HG03354 (cell line): ENCODE measurements at regions not wholly inside any gene's neighbourhood (a gene's known extent, or its start where the extent isn't known, plus 50 kb on each side); places are given as distances from the start of the nearest gene placed in this dataset.

Experiments used
- ATAC-seq: cut with Tn5 transposase; IDR thresholded peaks from one replicate; pipeline ENCODE4 v1.9.1; 2021; ENCODE audit warnings: mild to moderate bottlenecking; ENCODE audit not compliant: unreplicated experiment, poor library complexity, severe bottlenecking

DNA sequence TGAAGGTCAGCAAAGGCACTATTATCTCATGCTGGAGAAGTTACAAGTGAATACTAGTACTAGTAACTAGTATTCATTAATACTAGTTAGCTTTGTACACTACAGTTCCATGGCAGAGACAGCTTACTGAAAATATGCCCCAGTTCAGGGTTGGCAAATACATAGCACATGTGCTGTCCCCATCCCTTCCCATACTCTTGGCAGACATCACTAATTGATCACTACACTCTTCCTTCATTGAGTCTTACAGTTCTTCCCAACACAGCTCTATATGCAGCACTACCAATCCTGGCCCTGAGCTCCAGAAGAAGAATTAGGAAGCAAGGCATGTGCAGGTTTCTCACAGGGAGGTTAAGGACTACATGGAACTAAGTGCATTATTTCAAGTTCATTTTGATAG is 168.3 kb upstream of the EEA1 start:
- no peak for ATAC-seq

DNA sequence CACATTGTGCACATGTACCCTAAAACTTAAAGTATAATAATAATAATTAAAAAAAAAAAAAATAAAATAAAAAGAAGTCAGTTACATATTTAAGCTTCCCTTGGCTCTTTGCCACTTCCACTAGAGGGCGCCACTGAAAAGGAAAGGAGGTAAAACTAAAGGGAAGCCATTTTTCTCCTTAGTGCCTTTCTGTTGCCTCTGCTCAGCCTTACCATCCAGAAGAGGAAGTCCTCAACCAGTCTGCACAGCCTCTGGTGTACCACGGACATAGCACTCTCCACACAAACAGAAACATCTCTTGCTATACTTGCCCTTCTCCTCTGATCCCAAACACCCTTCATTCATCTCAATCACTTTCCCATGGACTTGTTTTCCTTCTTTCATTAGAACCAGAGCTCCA is 169.0 kb upstream of the EEA1 start:
- peak; percentile 58 for ATAC-seq

DNA sequence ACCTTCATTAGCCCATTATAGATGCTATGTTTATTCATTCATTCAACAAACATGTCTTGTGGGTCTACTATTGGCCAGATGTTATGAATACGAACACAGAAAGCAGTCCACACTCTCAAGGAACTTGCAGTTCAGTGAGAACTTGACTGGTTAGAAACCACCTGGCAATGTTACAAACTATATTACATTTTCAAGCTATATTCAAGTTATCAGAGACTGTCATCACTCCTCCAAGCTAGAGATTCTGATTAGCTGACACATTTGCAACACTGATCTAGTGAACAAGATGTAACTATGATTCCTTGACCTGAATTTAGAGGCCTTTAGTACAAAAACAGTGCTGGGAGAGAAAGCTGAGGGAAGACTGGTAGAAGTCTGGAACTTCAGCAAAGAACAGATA is 170.7 kb upstream of the EEA1 start:
- no peak for ATAC-seq

DNA sequence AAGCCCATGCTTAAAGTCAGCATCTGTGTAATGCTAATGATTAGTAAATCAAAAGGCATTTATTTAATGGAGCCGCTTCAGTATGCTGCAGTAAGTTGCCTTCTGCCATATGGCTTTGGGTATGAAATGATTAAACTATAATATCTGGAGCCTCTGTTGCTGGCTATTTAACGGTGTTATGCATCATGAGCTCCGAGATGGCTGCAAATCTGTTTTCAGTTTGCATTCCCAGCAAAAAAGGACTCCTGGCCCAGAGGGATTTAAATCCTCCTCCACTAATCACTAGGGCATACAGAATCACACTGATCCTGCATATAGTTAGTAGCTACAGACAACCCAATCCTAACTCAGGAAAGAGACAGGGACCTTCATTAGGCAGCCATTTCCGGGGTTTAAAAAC is 171.5 kb upstream of the EEA1 start:
- ATAC-seq: no peak

DNA sequence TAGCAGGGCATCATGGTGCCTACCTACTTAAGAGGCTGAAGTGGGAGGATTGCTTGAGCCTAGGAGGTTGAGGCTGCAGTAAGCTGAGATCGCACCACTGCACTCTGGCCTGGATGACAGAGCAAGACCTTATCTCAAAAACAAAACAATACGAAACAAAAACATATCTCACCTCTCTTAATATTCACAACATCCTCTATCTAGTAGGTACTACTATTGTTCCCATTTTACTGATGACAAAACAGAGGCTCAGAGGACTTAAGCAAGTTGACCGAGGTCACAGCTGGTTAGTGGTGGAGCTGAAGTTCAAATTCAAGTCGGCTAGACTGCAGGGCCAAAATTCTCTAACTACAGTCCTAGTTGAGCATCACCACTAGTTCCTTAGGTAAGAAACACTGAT is 172.3 kb upstream of the EEA1 start:
- no peak for ATAC-seq

DNA sequence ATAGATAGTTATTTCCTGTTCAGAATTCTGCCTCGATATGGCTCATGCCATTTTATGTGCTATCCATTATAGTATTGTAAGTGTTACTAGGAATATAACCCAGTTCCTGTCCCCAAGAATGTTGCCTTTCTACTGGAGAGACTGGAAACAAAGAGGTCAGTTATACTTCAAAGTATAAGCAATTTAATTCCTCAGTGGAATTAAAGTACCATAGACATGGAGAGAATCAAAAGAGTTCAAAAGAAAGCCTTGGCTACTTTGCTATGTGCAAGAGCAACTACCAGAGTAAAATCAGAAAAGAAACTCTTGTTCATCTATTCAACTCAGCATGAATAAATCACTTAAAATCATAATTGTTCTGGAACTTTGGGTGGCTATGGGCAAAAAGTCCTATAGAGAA is 173.2 kb upstream of the EEA1 start:
- ATAC-seq: no peak

DNA sequence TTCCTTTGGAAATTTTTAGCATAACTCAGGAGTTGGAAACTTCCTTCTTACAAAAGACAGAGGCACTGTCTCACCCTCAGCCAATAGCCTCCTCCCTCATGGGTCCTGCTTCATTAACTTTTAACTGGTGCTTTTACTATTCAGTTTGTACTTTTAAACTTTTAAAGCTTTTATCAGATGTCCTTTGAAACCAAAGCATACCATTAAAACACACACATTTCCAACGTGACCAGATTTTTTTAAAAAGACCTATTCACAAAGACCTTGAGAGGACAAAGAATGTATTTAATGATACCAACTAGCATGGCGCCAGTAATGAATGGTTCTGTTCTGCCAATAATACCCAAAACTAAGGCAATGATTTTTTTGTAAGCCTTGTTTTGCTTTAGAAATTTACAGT is 173.6 kb upstream of the EEA1 start:
- no peak for ATAC-seq

DNA sequence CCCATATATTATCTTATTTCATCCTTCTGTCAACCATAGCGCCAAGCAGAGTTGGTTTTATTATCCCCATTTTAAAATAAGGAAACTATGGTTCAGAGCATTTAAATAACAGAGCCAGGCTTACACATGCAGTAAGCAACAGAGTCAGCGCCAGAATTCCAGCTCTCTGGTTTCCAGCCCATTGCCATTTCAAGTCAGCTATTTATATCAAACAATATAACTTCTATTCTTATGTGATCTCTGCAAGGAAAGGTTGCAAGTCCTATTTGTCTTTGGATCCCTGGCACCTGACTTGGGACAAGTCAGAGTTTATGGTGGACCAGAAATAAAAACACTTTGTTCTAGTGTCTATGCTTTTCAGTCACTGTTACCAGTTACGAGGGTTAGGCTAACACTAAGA is 174.1 kb upstream of the EEA1 start:
- ATAC-seq: no peak

DNA sequence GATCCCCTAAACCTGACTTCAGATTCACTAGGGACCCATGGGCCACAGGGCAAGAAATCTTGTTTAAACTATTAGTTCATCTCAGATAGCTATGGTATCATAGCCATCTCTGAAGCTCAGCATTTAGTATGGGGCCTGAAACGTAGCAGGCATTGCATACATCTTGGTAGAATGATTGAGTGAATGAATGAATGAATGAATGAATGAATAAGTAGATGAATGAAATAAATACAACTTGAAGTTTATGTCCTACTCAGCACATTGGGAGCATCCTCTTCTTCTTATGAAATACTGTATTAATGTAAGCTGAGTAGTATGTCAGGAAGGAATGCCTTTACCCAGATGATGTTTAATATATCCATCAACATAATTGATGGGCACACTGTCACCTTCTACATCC is 175.4 kb upstream of the EEA1 start:
- ATAC-seq: no peak

DNA sequence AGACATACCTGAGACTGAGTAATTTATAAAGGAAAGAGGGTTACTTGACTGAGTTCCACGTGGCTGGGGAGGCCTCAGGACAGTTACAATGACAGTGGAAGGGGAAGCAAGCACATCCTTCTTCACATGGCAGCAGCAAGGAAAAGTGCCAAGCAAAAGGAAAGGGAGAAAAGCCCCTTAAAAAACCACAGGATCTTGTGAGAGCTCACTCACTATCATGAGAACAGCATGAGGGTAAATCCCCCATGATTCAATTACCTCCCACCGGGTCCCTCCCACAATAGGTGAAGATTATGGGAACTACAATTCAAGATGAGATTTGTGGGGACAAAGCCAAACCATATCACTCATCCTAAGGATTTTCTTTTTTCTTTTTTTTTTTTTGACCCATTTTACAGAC is 177.8 kb upstream of the EEA1 start:
- no peak for ATAC-seq

DNA sequence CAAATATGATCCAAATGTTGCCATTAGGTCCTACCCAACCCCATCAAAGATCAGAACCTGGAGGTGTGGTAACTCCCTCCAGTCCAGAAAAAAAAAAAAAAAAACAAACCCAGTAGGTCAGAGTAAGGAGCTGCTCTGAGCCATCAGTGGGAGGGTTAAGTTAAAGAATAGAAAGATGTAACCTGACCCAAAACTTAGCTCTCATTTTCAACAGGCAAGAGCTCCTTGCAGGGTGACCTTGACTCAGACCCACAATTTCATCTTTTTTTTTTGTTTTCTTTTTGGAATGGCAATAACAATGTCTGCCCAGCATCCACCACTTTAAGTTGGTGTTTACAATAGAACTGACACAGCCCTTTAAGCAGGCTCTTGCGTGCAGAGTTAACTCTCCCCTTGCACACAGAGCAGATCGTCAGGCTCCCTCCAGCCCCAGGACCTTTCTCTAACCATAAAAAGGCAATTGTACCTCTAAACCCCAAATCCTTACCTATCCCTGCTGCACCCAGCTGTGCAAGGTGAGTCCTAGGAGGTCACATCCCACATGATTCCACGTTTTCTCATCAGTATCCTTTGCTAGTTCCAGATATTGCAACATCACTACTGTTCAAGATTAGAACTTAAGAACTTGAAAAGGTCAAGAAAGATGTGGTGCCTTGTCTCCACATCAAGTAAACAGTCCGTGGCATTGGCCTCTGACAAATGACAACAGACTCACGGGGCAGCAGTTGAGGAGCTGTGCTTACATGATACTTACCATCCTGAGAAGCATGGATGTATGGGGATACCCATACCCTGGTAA is 178.6 kb upstream of the EEA1 start:
- ATAC-seq: no peak

DNA sequence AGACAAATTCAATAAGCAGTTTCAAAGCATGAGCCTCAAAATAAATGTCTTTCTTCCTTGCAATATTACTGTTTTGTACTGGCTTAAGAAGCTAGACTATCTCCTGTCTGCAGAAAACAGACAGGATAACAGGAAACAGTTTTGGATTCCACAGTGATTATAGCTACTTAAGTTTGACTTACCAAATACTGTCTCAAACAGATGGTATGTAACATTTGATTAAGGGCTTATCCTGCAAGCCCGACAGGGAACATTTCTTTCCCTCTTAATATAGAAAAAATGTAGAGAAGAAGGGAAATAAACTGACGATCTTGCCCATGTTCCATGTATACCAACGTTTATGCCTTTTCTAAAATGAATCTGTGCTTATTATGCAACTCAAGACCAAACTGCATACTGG is 179.9 kb upstream of the EEA1 start:
- no peak for ATAC-seq

DNA sequence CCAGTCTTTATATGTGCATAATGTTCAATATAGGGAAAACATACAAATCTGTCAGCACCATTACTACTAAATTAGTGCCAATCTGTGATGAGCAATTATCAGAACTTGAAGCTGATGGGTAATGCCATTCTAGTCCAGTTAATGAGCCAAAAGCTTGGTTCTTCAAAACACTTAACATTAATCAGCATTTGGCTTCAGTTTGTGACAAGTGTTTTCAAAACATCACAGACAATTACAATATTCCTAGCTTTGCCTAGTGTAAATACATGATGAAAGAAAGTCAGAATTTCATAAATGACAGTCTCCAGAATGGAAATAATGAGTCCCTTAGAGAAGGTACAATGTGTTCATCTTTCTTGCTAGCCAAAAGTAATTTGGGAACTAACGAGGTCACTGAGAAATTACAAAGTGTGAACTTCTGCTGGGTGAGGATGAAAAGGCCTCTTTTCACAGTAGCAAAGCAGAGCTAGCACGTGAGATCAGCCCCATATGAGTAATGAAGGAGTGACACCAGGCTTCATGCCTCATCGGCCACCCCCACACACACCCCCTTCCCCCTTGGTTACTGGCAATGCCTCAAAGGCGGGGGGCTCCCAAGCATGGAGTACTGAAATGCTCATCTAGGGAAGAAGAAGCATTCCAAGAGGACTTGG is 180.6 kb upstream of the EEA1 start:
- ATAC-seq: no peak

DNA sequence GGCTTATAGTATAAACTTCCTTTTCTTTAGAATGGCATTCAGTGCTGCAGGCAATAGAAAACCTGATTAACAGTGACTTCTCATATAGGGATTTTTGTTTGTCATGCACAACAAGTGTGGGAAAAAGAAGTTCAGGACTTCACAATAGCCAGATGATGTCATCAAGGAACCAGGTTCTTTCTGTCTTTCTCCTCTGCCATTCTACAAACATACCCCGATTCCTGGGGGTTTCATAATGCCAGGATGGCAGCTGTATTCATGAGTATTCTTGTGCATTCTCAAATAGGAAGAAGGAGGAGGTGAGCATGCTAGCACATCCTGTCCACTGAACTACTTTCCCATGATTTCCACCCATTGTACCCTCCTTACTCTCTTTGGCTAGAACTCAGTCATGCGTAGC is 182.7 kb upstream of the EEA1 start:
- no peak for ATAC-seq

DNA sequence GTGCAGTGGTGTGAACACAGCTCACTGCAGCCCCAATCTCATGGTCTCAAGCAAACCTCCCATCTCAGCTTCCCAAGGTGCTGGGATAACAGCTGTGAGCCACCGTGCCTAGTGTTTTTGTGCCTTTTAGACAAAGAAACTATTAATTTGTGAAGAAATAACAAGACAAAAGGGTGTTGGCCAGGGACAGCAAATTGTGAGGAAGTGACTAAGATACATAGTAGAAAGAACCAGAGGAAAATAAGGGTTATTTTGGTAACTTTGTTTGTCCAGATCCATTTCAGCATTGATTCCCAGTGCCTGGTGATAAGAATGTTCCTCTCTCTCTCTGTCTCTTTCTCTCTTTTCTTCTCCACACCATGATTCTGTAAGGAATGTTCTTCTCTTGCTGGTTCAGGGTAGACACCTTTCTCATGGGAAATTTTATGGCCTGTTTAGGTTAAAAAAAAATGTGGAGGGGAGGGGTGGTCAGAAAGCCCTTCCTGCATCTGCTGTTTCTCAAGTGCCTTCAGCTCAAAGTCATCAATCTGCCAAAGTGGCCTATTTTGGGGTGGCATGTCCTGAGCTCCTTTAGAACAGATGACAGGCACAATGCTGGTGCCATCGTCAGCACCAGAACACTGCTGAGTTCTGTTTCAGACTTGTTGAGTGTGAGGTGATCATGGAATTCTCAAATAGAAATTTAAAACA is 184.4 kb upstream of the EEA1 start:
- no peak for ATAC-seq

DNA sequence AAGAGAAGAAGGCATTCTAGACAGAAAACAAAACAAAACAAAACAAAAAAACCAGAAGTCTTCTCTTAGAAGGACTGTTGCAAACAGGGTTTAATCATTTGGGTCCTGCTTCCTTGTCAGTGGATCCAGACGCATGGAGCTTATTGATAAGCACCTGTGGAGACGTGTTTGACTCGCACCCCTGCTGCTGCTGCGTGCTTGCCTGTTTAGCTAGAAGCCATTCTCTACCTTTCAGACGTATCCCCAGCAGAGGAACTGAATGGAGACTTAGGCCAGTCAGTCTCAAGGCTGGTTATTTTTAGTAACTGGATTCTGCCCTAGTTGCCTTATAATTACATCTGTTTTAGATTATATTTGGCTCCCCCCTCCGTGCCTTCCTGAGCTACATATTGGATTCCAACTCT is 186.1 kb upstream of the EEA1 start:
- ATAC-seq: no peak

DNA sequence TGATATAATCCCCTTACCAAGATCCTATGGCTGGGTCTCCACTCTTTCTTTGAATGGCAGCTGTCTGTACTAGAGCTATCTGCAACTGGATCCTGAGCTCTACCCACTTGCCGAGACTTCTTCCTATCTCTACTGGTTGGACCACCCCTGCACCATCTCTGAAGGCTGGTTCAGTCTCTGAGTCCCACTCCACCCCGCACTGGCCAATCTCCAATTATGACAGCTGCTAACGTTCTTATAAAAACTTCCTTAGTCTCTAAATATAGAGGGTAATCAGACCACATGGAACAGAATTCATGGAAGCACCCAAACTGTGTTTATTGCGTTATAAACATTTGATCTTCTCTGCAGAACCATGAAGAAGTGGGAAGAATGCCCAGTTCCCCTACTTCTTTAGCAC is 186.6 kb upstream of the EEA1 start:
- no peak for ATAC-seq

DNA sequence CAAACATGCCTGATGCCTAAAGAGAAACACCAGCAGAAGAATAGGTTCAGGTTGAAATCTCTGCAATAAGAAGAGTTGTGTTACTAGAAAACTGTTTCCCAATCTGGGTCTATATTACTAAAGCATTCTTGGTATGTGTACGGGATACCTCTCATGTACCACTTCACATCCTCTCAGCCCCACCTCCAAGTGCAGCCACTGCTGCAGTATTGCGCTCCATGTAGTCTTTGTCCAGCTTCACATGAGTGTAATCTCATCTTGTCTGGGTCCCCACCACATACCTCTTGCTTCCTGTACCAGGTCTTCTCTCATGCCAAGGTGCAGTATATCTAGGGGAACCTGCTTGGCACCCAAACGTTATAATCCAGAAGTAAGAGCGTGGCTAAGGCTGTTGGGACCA is 187.5 kb upstream of the EEA1 start:
- no peak for ATAC-seq

DNA sequence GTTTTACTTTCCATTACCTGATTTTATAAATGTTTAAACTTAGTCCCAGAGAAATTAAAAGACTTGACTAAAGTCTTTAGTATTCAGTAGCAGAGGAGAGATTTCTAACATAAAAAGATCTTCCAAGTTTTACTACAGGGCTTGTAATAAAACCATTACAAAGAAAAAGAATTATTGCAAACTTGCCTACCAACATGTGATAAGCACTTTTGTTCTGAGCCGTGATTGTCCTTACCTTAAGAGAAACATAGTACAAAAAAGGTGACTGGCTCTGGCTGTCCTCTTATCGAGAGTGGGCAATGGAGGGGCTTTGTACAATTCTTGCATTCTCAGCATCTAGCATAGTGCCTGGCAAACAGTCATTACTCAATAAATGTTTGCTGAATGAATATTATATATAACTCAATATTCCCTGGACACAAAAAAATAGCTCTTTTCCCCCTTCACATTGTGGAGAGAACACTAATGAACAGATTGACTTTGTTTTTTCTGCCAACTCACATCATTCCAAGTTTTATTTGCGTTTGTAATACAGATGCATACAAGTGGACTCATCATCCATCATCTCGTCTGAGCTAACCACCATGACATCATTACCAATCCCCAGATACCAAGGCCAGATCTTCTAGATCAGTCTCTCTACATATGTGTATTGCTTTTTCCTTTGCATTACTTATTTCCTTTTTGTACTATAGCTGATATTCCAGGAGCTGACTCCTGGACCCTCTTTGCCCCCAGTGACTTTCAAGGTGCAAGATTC is 192.8 kb upstream of the EEA1 start:
- no peak for ATAC-seq

DNA sequence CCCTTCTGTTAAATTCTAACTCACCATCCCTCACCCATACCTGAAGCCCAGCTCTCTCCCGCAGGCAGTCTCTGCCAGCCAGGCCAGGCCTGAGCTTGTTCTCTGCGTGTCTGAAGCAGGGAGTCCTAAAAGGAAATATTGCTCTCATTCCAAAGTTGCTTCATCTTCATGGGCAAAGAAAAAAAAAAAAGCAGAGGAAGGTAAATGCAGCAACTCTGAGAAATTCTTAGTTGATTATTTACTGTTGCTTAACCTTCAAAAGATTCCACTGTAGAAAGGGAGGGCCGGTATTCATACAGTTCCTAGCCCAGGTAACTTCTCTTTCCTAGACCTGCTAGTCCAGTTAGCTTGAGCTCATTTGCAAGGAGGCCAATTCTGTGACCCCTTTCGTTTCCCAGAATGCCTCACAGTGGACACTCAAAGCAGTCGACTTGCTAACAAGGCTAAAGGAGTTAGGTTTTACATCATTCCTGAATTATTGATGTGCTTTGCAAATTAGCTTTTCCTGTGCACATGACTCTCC is 193.5 kb upstream of the EEA1 start:
- ATAC-seq: no peak
